OCI-LY3 (cell line): ENCODE measurements at regions not wholly inside any gene's neighbourhood (a gene's known extent, or its start where the extent isn't known, plus 50 kb on each side); places are given as distances from the start of the nearest gene placed in this dataset.

ENCODE experiments used
- CTCF ChIP-seq: fragments of 200-600, 300-600 bp; sonication (generic); IDR thresholded peaks from 2 replicates; pipeline ENCODE4 v1.5.1; 2014; ENCODE audit warnings: antibody characterized with exemption, low read length, low read depth
- EZH2phosphoT487 ChIP-seq: fragments of 200-600 bp; shearing (Covaris generic); IDR thresholded peaks from 2 replicates; pipeline ENCODE4 v1.6.1; 2018; ENCODE audit warnings: antibody characterized with exemption, mixed run types, low read depth

GRCh38 chr15:47203993-47204392 is 513.3 kb upstream of the SEMA6D start:
- TF ChIP-seq CTCF (no peak), EZH2phosphoT487 (no peak)
